Fibroblast of lung (primary cell): ENCODE measurements at regions not wholly inside any gene's neighbourhood (a gene's known extent, or its start where the extent isn't known, plus 50 kb on each side); places are given as distances from the start of the nearest gene placed in this dataset.
A peak's percentile ranks its signal among the peaks of the same experiment; 100 is the strongest.

Experiments
- DNase-seq, 2 donors: peaks; one replicate each; pipeline versions ENCODE4 v3.0.0 to v3.0.0-alpha.2; 2010; ENCODE audit warnings: low read depth in 2 of 2
- H2AFZ ChIP-seq: 2 replicates; pipeline ENCODE4 v1.5.1; 2012; ENCODE audit warnings: low read length, control low read depth, inconsistent platforms
- H3K27ac ChIP-seq: 2 replicates; pipeline ENCODE4 v1.5.1; 2011; ENCODE audit warnings: low read length, control low read depth; ENCODE audit not compliant: insufficient read depth
- H3K27me3 ChIP-seq: 2 replicates; pipeline ENCODE4 v1.5.1; 2011; ENCODE audit warnings: mild to moderate bottlenecking, low read length; ENCODE audit not compliant: control insufficient read depth, insufficient read depth
- H3K36me3 ChIP-seq: 2 replicates; pipeline ENCODE4 v1.5.1; 2011; ENCODE audit warnings: low read length; ENCODE audit not compliant: control insufficient read depth, insufficient read depth
- H3K4me1 ChIP-seq: 2 replicates; pipeline ENCODE4 v1.5.1; 2011; ENCODE audit warnings: low read length; ENCODE audit not compliant: control insufficient read depth, insufficient read depth; ENCODE audit errors: extremely low read depth
- H3K4me2 ChIP-seq: 2 replicates; pipeline ENCODE4 v1.5.1; 2011; ENCODE audit warnings: low read length, control low read depth; ENCODE audit not compliant: insufficient read depth; ENCODE audit errors: extremely low read depth
- H3K4me3 ChIP-seq, 4 experiments: fragments of 200-600 bp in 1 of 4; sonication (generic) in 1 of 4; replicated peaks in 1 of 4; 2 replicates each; pipeline ENCODE4 v1.5.1; 2011 to 2016; ENCODE audit warnings: low read length in 4 of 4, low read depth in 3 of 4, mild to moderate bottlenecking in 3 of 4, control low read depth in 2 of 4, inconsistent platforms in 1 of 4, mixed read lengths in 1 of 4; ENCODE audit not compliant: insufficient read depth in 1 of 4; ENCODE audit errors: control extremely low read depth in 1 of 4
- H3K79me2 ChIP-seq: 2 replicates; pipeline ENCODE4 v1.5.1; 2012; ENCODE audit warnings: mild to moderate bottlenecking, low read length, inconsistent platforms; ENCODE audit not compliant: control insufficient read depth, insufficient read depth
- H3K9ac ChIP-seq: 2 replicates; pipeline ENCODE4 v1.5.1; 2011; ENCODE audit warnings: mild to moderate bottlenecking, low read length, control low read depth; ENCODE audit not compliant: insufficient read depth
- H3K9me3 ChIP-seq: 2 replicates; pipeline ENCODE4 v1.5.1; 2012; ENCODE audit warnings: low read depth, low read length; ENCODE audit not compliant: control insufficient read depth, insufficient read depth
- H4K20me1 ChIP-seq: 2 replicates; pipeline ENCODE4 v1.5.1; 2011; ENCODE audit warnings: low read length; ENCODE audit not compliant: control insufficient read depth, insufficient read depth; ENCODE audit errors: extremely low read depth
- EZH2 ChIP-seq: IDR thresholded peaks from 2 replicates; pipeline ENCODE4 v1.5.1; 2012; ENCODE audit warnings: low read length, control low read depth, mild to moderate bottlenecking; ENCODE audit errors: missing control alignments
- TF ChIP-seq, protein P1 (sequence below), 2 donors: IDR thresholded peaks in 1 of 2; conservative IDR thresholded peaks in 1 of 2; 1 replicate in 1 of 2; 2 replicates in 1 of 2; pipeline ENCODE4 v1.5.1; 2011 to 2012; ENCODE audit warnings: low read length in 2 of 2, control low read depth in 1 of 2, inconsistent platforms in 1 of 2, low read depth in 1 of 2, mild to moderate bottlenecking in 1 of 2

DNA sequence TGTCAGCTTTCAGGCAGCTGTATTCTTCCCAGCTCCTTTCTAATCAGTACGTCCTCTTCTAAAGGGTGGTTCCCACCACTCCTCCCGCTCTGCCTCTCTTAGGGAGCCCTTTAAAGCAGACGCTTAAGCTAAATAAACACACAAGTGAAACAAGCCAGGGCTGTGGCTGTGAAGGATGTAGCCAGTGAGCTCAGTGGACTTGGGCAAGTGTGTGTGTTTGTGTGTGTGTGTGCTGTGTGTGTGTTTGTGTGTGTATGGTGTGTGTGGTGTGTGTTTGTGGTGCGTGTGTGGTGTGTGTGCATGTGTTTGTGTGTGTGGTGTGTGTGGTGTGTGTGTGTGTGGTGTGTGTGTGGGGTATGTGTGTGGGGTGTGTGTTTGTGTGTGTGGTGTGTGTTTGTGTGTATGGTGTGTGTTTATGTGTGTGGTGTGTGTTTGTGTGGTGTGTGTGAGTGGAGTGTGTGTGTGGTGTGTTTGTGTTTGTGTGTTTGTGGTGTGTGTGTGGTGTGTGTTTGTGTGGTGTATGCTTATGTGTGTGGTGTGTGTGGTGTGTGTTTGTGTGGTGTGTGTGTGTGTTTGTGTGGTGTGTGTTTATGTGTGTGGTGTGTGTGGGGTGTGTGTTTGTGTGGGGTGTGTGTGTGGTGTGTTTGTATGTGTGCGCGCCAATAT lies 283.3 kb downstream of the PTTG2 start:
- H2AFZ ChIP-seq = no peak overlapping the region
- no peaks in the 10 kb centered on the region for H4K20me1 ChIP-seq
- no peak overlapping the region for H3K4me2 ChIP-seq

DNA sequence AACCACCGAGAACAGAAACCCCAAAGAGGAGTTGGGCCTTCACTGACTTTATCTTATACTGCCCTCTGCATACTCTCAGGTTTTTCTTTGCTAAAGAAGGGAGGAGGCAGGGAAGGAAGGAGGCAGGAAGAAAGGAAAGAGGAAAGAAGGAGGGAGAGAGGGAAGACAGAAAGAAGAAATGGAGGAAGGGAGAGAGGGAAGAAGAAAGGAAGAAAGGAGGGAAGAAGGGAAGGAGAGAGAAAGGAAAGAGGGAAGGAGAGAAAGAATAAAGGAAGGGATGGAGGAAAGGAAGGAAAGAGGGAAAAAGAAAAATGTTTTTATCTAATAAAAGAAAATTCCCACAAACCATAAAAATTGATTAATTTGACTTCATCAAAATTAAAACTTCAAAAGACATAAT lies 294.6 kb downstream of the PTTG2 start:
- no peak overlapping the region for H3K27ac ChIP-seq
- no peaks in the 10 kb centered on the region for H3K36me3 ChIP-seq
- no peaks in the 10 kb centered on the region for H4K20me1 ChIP-seq
- H3K9ac ChIP-seq = no peak overlapping the region
- H3K4me3 ChIP-seq = no peak overlapping the region
- TF ChIP-seq EZH2 = no peak
- TF ChIP-seq, protein P1, sequence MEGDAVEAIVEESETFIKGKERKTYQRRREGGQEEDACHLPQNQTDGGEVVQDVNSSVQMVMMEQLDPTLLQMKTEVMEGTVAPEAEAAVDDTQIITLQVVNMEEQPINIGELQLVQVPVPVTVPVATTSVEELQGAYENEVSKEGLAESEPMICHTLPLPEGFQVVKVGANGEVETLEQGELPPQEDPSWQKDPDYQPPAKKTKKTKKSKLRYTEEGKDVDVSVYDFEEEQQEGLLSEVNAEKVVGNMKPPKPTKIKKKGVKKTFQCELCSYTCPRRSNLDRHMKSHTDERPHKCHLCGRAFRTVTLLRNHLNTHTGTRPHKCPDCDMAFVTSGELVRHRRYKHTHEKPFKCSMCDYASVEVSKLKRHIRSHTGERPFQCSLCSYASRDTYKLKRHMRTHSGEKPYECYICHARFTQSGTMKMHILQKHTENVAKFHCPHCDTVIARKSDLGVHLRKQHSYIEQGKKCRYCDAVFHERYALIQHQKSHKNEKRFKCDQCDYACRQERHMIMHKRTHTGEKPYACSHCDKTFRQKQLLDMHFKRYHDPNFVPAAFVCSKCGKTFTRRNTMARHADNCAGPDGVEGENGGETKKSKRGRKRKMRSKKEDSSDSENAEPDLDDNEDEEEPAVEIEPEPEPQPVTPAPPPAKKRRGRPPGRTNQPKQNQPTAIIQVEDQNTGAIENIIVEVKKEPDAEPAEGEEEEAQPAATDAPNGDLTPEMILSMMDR (conservative IDR thresholded peaks at IDR 0.05 in 1 of 2, IDR thresholded peaks at IDR 0.05 in 1 of 2; ENCODE audit: low read depth in 1 of 2, low read length in 2 of 2) = no peak
- no peak overlapping the region for H2AFZ ChIP-seq
- no peak for DNase-seq
- no peak overlapping the region for H3K4me2 ChIP-seq
- no peaks in the 10 kb centered on the region for H3K9me3 ChIP-seq
- no peaks in the 10 kb centered on the region for H3K79me2 ChIP-seq
- no peaks in the 10 kb centered on the region for H3K4me1 ChIP-seq
- H3K27me3 ChIP-seq = no peaks in the 10 kb centered on the region

More for the DNA sequence above, 283.3 kb downstream of the PTTG2 start:
- no peak overlapping the region for H3K9ac ChIP-seq
- H3K4me1 ChIP-seq = no peaks in the 10 kb centered on the region
- H3K9me3 ChIP-seq = no peaks in the 10 kb centered on the region
- no peaks in the 10 kb centered on the region for H3K79me2 ChIP-seq
- H3K27ac ChIP-seq = no peak overlapping the region
- no peak overlapping the region for H3K4me3 ChIP-seq
- no peaks in the 10 kb centered on the region for H3K36me3 ChIP-seq
- peak; percentile 3 to 40 for DNase-seq
- H3K27me3 ChIP-seq = no peaks in the 10 kb centered on the region
- TF ChIP-seq, protein P1 (conservative IDR thresholded peaks at IDR 0.05 in 1 of 2, IDR thresholded peaks at IDR 0.05 in 1 of 2; ENCODE audit: low read depth in 1 of 2, low read length in 2 of 2) = no peak
- TF ChIP-seq EZH2 = no peak

DNA sequence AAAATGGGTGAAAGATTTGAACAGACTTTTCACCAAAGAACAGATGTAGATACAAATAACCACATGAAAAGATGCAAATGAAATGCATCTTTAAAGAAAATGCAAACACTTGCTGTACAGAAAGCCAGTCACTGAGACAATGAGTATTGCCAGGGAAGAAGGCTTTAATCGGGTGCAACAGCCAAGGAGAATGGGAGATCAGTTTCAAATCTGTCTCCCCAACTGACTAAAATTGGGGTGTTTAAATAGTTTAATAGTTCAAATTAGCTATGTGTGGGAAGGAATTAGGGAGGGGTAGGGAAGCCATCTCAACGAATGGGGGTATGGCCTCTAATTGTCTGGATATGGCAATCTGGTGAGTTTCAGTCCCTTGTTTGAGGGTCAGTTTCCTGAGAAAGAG lies 295.4 kb downstream of the PTTG2 start:
- no peak overlapping the region for H3K4me2 ChIP-seq
- H3K79me2 ChIP-seq = no peaks in the 10 kb centered on the region
- H3K9ac ChIP-seq = no peak overlapping the region
- no peak overlapping the region for H3K27ac ChIP-seq
- DNase-seq = no peak
- TF ChIP-seq, protein P1 (conservative IDR thresholded peaks at IDR 0.05 in 1 of 2, IDR thresholded peaks at IDR 0.05 in 1 of 2; ENCODE audit: low read depth in 1 of 2, low read length in 2 of 2) = no peak
- H3K36me3 ChIP-seq = no peaks in the 10 kb centered on the region
- no peaks in the 10 kb centered on the region for H4K20me1 ChIP-seq
- no peaks in the 10 kb centered on the region for H3K4me1 ChIP-seq
- H3K27me3 ChIP-seq = no peaks in the 10 kb centered on the region
- H2AFZ ChIP-seq = no peak overlapping the region
- H3K9me3 ChIP-seq = no peaks in the 10 kb centered on the region
- H3K4me3 ChIP-seq = no peak overlapping the region
